T-helper 9 cell (primary cell): ENCODE measurements at regions not wholly inside any gene's neighbourhood (a gene's known extent, or its start where the extent isn't known, plus 50 kb on each side); places are given as distances from the start of the nearest gene placed in this dataset.

Experiments used
- DNase-seq: peaks from one replicate; pipeline ENCODE4 v3.0.0-alpha.2; 2020

GRCh38 chr6:16849988-16850680, 88.9 kb upstream of the ATXN1 start:
- DNase-seq = no peak

GRCh38 chr6:16849280-16849987, 88.2 kb upstream of the ATXN1 start:
- no peak for DNase-seq

GRCh38 chr6:16846399-16846778, 85.1 kb upstream of the ATXN1 start:
- no peak for DNase-seq

GRCh38 chr6:16844183-16844582, 82.9 kb upstream of the ATXN1 start:
- DNase-seq = no peak

- no peak for DNase-seq
These were observed 81.4 kb upstream of the ATXN1 start for GRCh38 chr6:16842676-16843075.

- DNase-seq = no peak
These were observed 80.0 kb upstream of the ATXN1 start for GRCh38 chr6:16841241-16841640.

GRCh38 chr6:16840725-16841124, 79.5 kb upstream of the ATXN1 start:
- DNase-seq = no peak

- DNase-seq = no peak
These were observed 79.0 kb upstream of the ATXN1 start for GRCh38 chr6:16840291-16840690.

GRCh38 chr6:16839631-16840179, 78.4 kb upstream of the ATXN1 start:
- no peak for DNase-seq

GRCh38 chr6:16837217-16837972, 76.1 kb upstream of the ATXN1 start:
- no peak for DNase-seq

GRCh38 chr6:16836144-16836981, 75.1 kb upstream of the ATXN1 start:
- DNase-seq = no peak

- no peak for DNase-seq
These were observed 73.0 kb upstream of the ATXN1 start for GRCh38 chr6:16834242-16834641.

- no peak for DNase-seq
These were observed 71.5 kb upstream of the ATXN1 start for GRCh38 chr6:16832721-16833120.

- DNase-seq = no peak
These were observed 70.8 kb upstream of the ATXN1 start for GRCh38 chr6:16832043-16832567.

- DNase-seq = no peak
These were observed 69.9 kb upstream of the ATXN1 start for GRCh38 chr6:16831136-16831535.

GRCh38 chr6:16828058-16828457, 66.8 kb upstream of the ATXN1 start:
- no peak for DNase-seq

- no peak for DNase-seq
These were observed 66.4 kb upstream of the ATXN1 start for GRCh38 chr6:16827627-16828026.

- DNase-seq = no peak
These were observed 64.5 kb upstream of the ATXN1 start for GRCh38 chr6:16825784-16826183.

- DNase-seq = no peak
These were observed 63.8 kb upstream of the ATXN1 start for GRCh38 chr6:16824845-16825685.

GRCh38 chr6:16823718-16824352, 62.6 kb upstream of the ATXN1 start:
- no peak for DNase-seq
